ENCODE measurements at regions not wholly inside any gene's neighbourhood (a gene's known extent, or its start where the extent isn't known, plus 50 kb on each side); places are given as distances from the start of the nearest gene placed in this dataset.

DNA sequence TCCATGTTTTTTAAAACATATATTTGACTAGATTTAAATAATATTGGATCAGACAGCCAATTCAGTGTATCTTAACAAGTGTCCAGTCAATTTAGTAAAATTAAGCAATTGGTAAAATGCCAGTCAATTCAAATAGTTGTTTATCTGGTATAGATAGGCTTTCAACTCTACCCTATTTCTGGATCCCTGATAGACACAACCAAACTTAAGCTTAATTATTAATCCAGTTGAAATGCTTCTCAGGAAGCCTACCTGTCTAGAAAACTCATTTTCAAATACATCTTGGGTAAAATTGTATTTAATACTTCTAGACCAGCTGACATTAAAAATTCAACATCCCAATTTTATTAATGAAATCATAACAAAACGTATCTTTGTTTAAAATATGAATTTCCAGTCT, 710.8 kb upstream of the GRAMD2B start:
- in situ Hi-C loops (cut with HindIII; ENCODE audit: low pct_unique_long_range_greater_than_20kb, low sequenced_read_pairs) = no loop called here
- DNase-seq (ENCODE audit: low read depth) = no peak

DNA sequence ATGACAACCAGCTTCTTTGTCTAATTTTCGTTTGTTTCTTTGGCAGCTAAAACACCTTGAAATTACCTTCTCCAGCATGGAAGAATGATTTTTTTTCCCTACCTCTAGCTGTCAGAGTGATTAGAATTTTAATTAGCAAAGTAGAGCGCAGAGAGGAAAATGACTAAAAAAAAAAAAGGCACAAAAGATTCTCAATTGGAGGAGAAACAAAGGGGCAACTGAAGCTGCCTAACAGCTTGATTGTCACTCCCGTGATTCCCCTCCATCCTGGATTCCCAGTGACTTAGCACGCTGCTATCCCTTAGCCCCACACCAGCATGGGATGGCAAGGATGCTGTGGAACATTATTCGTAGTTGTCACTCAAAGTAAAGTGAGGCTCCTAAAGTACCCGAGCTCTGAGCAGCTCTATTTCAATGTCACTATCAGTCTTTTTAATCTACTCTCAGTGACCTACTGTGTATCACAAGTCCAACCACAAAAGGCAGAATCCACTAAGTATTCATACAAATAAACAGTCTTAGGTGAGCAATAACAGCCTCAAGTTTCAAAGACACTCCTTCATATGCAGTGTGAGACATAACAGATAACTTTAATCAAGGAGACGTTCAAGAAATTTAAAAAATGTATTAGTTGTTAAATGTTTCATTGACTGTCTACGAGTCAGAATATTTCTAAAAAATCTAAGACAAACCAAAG, 710.0 kb upstream of the GRAMD2B start:
- DNase-seq (ENCODE audit: low read depth) = no peak
- in situ Hi-C loops (cut with HindIII; ENCODE audit: low pct_unique_long_range_greater_than_20kb, low sequenced_read_pairs) = no loop called here

DNA sequence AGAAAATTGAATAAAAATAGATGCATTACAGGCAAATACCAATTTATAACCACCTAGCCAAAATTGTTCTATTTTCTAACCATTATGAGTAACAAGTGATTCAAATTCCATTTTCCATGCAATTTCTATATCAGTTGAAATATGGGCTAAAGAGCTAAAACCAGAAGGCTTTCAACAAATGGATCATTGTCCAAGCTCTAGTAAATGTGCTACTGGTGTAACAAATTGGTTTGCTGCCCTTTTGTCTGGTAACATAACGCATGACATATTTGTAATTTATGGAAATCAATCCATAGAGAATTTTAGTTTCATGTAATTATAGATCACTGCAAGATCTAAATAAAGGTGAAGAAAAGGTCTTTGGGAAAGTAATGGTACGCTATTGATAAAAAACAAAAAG, 708.0 kb upstream of the GRAMD2B start:
- in situ Hi-C loops (cut with HindIII; ENCODE audit: low pct_unique_long_range_greater_than_20kb, low sequenced_read_pairs) = no loop called here

DNA sequence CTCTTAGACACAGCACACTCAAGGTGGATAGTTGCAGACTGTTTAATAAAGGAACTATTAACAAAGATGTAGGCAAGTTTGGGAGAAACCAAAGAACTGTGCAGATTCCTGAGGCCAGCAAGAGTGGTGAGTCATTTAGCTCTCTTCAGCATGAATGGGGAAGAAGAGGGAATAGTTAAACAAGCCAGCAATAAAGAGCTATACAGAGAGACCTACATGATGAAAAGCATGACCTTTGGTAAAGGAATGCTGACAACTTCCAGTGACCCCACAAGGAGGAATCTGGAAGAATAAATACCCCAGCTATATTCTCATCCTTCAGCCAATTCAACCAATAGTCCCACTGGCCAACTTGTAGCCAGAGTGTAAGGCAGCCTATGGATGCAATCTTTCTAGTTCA, 706.0 kb upstream of the GRAMD2B start:
- DNase-seq (ENCODE audit: low read depth) = peak; percentile 51
- in situ Hi-C loops (cut with HindIII; ENCODE audit: low pct_unique_long_range_greater_than_20kb, low sequenced_read_pairs) = no loop called here

More for the DNA sequence above, 708.0 kb upstream of the GRAMD2B start:
- no peak for DNase-seq (ENCODE audit: low read depth)

DNA sequence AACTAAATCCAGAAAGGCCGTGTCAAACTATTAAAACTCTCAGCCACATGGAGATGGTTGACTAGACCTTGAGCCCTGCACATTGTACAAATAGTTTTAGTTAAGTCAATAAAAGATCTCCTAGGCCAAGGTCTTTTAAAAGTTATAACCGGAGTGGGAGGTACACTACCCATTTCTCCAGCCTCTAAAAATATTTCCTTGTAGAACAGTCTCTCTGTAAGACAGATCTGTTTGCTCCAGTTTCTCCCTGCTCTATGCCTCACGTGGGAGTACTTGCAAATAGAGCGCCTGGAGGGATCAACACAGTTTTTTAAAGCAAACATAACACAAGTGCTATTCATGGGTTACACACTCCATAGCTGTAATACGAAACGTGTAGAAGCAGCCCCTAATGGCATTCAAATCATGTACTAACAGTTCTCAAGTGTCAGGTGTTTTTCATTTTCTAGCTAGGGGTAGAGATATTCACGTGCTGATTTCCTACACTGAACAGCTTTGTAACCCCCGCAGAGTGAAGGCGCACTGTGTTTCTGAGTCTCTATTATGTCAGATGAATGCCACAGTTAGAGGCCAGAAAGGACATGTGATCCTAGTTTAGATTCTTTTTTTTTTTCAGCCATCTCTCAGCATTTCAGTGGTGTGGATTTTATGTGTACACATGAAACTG, 703.4 kb upstream of the GRAMD2B start:
- in situ Hi-C loops (cut with HindIII; ENCODE audit: low pct_unique_long_range_greater_than_20kb, low sequenced_read_pairs) = no loop called here
- DNase-seq (ENCODE audit: low read depth) = no peak

DNA sequence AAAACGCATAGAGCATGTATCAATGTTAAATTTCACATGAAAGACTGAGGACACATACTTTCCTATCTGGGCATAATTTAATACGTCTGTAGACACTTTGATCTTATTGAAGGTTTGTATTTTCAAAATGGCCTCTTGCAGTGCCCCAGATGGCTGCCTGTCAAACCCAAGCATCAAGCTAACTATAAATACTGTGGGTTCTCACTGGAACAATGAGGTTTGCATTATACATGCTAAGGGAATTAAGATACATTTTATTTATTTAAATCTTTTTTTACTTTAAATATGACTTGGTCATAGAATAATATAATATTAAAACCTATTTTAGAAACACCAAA, 702.9 kb upstream of the GRAMD2B start:
- in situ Hi-C loops (cut with HindIII; ENCODE audit: low pct_unique_long_range_greater_than_20kb, low sequenced_read_pairs) = no loop called here

DNA sequence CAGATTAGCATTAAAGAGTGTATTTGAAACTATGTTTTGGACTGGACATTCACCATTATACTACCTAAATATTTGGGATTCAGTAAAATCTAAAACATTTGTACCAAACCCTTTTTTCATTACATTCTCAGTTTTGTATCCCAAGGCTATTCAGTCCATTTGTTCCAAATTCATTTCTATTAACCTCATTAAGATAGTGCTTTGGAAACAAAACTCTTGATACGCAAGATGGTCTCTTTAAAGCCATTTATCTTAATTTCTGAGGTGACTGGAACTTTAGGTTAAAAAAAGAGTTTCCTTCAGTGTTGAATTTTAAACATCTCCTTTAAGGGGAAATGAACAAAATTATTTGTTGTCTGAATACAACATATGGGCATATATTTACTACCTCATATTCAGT, 702.5 kb upstream of the GRAMD2B start:
- in situ Hi-C loops (cut with HindIII; ENCODE audit: low pct_unique_long_range_greater_than_20kb, low sequenced_read_pairs) = no loop called here
- DNase-seq (ENCODE audit: low read depth) = no peak

More for the DNA sequence above, 702.9 kb upstream of the GRAMD2B start:
- DNase-seq (ENCODE audit: low read depth) = no peak

DNA sequence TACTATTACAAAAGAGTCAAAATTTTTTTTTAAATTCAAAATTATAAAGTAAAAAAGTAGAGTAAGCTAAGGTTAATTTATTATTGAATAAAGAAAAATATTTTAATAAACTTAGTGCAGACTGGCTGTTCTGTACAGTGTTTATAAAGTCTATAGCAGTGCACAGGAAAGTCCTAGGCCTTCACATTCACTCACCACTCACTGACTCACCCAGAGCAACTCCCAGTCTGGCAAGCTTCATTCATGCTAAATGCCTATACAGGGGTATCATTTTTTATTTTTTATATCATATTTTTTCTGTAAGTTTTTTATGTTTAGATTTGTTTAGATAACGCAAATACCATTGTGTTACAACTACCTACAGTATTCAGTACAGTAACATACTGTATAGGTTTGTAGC, 700.7 kb upstream of the GRAMD2B start:
- in situ Hi-C loops (cut with HindIII; ENCODE audit: low pct_unique_long_range_greater_than_20kb, low sequenced_read_pairs) = no loop called here
- no peak for DNase-seq (ENCODE audit: low read depth)

DNA sequence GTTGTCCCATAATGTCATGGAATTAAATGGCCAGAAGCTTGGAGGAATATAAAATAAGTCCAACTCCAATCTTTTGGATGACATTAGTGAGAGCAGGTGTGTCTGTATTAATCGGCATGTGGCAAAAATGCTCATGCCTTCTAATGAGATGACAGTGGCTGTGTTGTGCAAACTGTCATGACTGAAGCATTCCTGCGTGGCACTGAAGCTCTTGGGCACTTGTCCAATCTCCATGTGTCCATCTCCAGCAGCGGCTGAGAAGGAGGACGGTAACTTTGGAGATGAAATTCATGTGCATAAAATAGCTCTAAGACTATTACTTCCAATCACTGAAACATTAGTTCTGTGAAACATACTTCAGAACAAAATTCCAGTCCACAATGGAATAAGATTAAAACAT, 697.5 kb upstream of the GRAMD2B start:
- no peak for DNase-seq (ENCODE audit: low read depth)
- in situ Hi-C loops (cut with HindIII; ENCODE audit: low pct_unique_long_range_greater_than_20kb, low sequenced_read_pairs) = no loop called here

DNA sequence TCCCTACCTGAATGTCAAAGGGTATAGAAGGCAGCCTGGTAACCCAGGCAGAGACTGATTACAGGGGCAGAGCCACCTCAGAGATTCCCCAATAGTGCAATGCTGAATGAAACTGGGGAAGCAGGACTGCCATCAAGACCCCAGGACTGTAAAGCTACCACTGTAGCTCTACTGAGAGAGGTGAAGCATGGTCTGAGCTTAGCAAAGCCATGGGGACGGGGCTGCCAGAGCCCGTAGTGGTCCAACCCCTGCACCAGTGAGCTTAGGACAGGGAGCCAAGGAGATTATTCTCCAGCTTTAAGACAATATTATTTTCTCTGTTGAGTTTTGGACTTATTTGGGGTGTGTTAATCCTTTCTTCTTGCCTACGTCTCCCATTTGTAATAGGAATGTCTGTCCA, 679.3 kb upstream of the GRAMD2B start:
- DNase-seq (ENCODE audit: low read depth) = no peak
- in situ Hi-C loops (cut with HindIII; ENCODE audit: low pct_unique_long_range_greater_than_20kb, low sequenced_read_pairs) = no loop called here

DNA sequence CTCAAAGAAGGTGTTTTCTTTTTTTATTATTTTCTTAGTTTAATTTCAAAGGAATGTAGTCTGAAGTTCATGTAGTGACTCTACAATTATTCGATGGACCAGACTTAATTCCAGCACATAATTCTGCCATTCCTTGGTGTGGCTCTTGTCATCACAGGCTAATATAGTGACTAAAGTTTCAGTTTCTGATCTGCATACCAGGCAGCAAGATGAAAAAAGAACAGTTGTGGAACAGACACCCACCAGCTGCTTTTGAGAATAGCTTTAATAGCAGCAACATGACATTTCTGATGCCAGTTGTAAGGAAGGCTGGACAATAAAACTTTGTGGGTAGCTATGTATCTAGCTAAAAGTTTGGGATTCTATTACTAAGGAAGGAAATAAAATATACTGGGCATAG, 676.3 kb upstream of the GRAMD2B start:
- in situ Hi-C loops (cut with HindIII; ENCODE audit: low pct_unique_long_range_greater_than_20kb, low sequenced_read_pairs) = no loop called here
- DNase-seq (ENCODE audit: low read depth) = no peak

DNA sequence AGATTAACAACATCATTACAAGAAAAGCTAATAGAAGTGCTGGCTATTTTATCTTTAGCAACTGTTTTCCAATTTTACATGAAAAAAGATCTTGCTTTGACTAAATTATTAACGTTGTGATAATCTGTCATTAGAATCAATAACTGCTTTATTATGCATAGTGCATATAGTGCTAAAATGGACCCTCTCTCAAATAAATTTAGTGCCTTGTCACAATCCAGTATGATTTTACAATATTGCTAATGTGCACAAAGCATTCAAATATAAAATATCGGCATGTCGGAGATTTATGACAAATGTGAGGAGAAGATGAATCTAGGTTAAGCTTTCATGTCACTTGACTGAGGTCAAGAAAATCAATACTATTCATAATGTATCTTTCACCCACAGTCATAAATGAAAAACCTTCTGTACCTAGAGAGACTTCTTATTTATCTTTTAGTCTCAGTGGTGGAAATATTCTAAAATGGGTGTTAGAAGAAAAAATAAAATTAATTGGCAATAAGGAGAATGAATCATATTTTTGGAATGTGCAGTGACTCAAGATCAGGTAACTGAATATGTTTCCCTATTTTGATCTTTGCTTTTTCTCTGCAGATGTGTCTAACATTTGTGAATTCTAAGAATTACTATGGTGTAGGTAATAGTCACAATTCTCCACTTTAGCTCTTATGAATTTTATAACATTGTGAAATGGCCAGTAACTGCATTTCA, 672.9 kb upstream of the GRAMD2B start:
- in situ Hi-C loops (cut with HindIII; ENCODE audit: low pct_unique_long_range_greater_than_20kb, low sequenced_read_pairs) = no loop called here
- DNase-seq (ENCODE audit: low read depth) = no peak

DNA sequence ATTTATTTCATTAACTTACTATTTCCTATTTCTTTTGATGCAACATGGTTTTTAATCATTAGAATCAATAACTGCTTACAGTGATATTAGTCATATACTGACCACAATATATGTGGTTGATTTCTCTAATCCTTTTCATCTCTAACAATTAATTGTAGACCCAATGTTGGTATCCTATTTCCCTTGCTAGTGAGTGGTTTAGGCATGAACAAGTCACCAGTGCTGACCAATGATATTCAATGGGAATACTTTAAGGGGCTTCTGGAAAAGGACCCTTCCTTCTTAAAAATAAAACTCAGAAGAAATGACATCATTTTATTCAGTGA, 672.4 kb upstream of the GRAMD2B start:
- in situ Hi-C loops (cut with HindIII; ENCODE audit: low pct_unique_long_range_greater_than_20kb, low sequenced_read_pairs) = no loop called here

DNA sequence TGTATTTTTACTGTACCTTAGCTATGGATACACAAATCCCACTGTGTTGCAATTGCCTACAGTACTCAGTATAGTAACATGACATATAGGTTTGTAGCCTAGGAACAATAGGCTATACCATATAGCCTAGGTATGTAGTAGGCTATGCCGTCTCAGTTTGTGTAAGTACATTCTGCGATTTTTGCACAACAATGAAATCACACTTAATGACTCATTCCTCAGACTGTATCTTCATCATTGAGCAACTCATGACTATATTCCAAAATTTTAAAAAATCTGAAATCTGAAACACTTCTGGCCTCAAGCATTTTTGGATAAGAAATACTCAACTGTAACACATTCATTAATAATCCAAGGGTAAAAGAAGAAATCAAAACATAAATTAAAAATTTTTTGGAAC, 666.8 kb upstream of the GRAMD2B start:
- in situ Hi-C loops (cut with HindIII; ENCODE audit: low pct_unique_long_range_greater_than_20kb, low sequenced_read_pairs) = no loop called here

More for the DNA sequence above, 672.4 kb upstream of the GRAMD2B start:
- DNase-seq (ENCODE audit: low read depth) = no peak

DNA sequence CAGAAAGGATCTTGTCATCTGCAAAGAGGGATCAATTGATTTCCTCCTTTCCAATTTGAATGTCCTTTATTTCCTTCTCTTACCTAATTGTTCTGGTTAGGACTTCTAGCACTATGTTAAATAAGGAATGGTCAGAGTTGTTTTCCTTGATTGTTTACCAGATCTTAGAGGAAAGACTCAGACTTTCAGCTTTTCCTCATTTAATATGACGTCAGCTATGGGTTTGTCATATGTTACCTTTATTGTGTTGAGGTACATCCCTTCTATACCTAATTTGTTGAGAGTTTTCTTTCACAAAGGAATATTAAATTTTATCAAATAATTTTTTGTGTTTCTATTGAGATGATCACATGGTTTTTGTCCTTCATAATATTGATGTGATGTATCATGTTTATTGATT, 656.5 kb upstream of the GRAMD2B start:
- no peak for DNase-seq (ENCODE audit: low read depth)
- in situ Hi-C loops (cut with HindIII; ENCODE audit: low pct_unique_long_range_greater_than_20kb, low sequenced_read_pairs) = no loop called here

More for the DNA sequence above, 666.8 kb upstream of the GRAMD2B start:
- no peak for DNase-seq (ENCODE audit: low read depth)

DNA sequence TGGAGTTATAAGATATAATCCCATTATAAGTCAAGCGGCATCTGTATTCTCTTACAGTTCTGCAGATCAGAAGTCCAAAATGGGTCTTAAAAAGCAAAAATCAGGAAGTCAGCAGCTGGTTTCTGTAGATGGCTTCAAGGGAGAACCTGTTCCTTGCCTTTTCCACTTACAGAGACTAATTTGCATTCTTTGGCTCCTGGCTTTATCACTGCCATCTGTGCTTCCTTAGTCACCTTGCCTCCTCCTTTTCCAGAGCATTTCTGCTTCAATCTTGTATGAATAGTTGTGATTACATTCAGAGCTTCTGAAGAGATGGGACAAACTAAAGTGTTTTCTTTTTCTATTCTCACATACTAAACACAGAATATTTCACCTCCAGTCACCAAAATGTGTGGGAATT, 647.3 kb upstream of the GRAMD2B start:
- no peak for DNase-seq (ENCODE audit: low read depth)
- in situ Hi-C loops (cut with HindIII; ENCODE audit: low pct_unique_long_range_greater_than_20kb, low sequenced_read_pairs) = no loop called here

DNA sequence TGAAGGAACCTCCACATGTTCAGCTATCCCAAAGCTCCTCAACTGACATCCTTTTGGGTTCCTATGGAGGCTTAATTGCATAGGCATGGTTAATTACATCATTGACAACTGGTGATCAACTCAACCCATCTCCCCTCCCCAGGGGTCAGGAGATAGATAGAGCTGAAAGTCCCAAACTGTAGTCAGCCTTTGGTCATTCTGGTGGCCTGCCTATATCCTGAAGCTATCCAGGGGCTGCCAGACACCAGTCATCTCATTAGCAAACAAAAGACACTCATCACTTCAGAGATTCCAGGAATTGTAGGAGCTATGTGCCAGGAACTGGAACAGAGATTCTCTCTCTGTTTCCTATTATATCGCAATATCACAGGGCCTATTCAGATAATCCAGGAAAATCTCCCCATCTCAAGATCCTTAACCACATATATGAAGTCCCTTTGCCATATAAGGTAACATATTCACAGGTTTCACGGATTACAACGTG, 646.5 kb upstream of the GRAMD2B start:
- no peak for DNase-seq (ENCODE audit: low read depth)
- in situ Hi-C loops (cut with HindIII; ENCODE audit: low pct_unique_long_range_greater_than_20kb, low sequenced_read_pairs) = no loop called here

DNA sequence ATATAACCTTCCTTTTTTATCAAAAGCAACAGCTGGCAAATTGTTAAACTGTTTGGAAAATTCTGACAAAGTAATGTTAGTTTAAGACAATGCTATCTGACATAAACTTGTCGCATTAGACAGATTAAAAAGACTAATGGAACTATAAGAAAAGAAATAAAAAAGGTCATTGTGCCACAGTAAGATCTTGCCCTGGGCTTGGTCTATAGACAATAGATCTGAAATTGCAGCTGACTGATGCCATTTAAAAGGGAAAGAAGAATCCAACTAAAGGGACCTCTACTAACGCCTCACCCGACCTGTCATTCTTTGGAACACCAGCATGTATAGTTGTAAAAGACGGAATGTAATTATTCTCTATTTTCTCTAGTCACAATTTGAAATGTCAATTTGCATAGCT, 644.4 kb upstream of the GRAMD2B start:
- in situ Hi-C loops (cut with HindIII; ENCODE audit: low pct_unique_long_range_greater_than_20kb, low sequenced_read_pairs) = no loop called here
- DNase-seq (ENCODE audit: low read depth) = no peak

DNA sequence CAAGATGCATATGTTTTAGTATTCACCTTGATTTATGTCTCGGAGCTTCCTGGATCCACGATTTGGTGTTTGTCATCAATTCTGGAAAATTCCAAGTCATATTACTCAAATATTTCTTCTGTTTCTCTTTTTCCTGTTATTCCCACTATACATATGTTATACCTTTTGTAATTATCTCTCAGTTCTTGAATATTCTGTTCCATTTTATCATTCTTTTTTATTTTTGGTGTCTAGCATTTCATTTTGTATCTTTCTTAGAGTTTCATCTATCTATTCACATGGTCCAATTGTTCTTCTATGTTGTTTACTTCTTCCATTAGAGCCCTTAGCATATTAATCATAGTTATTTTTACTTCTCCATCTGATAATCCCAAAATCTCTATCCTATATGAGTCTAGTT, 637.8 kb upstream of the GRAMD2B start:
- no peak for DNase-seq (ENCODE audit: low read depth)
- in situ Hi-C loops (cut with HindIII; ENCODE audit: low pct_unique_long_range_greater_than_20kb, low sequenced_read_pairs) = no loop called here

DNA sequence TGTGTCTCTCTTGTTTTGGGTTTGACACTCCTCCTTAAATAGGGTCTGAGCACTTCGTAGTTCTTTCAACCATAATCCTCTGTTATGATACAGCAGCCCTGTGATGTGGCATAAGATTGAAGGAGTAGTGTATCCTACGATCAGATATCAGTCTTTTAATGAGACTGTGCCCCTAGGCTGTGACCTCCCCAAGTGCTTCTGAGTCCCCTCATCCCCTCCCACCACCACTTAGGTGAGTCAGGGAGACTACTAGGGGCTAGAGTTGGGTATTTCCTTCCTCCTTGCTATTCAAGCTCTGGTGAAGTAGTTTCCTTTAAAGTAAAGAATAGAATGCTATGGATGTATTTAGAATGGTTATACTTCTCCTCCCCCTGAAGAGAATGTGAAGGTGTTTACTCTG, 637.2 kb upstream of the GRAMD2B start:
- no peak for DNase-seq (ENCODE audit: low read depth)
- in situ Hi-C loops (cut with HindIII; ENCODE audit: low pct_unique_long_range_greater_than_20kb, low sequenced_read_pairs) = no loop called here
